ENCODE measurements at regions not wholly inside any gene's neighbourhood (a gene's known extent, or its start where the extent isn't known, plus 50 kb on each side); places are given as distances from the start of the nearest gene placed in this dataset.

- TF ChIP-seq CTCF (IDR thresholded peaks at IDR 0.05) (no peak), POLR2AphosphoS5 (IDR thresholded peaks at IDR 0.05) (no peak), EP300 (IDR thresholded peaks at IDR 0.05) (no peak), POLR2A (IDR thresholded peaks at IDR 0.05) (no peak)
Measured at GRCh38 chr1:79811173-79811572, 804.6 kb upstream of the ADGRL4 start.

All from sigmoid colon (tissue), 4 donors.